Peyer's patch (tissue), 4 donors: ENCODE measurements at regions not wholly inside any gene's neighbourhood (a gene's known extent, or its start where the extent isn't known, plus 50 kb on each side); places are given as distances from the start of the nearest gene placed in this dataset.

ENCODE experiments used
- POLR2A ChIP-seq, 2 donors: fragments of 450-650 bp; IDR thresholded peaks; one replicate each; pipeline ENCODE4 v1.5.1; 2017; ENCODE audit warnings: antibody characterized with exemption in 2 of 2, mild to moderate bottlenecking in 2 of 2, moderate library complexity in 2 of 2
- TF ChIP-seq, protein P1 (sequence below), 6 experiments: fragments of 450-650 bp in 4 of 6; fragments of 200-600 bp in 2 of 6; sonication (generic) in 1 of 6; IDR thresholded peaks; one replicate each; pipeline ENCODE4 v1.5.1; 2017 to 2019; ENCODE audit warnings: antibody characterized with exemption in 6 of 6, mild to moderate bottlenecking in 3 of 6, moderate library complexity in 1 of 6

DNA sequence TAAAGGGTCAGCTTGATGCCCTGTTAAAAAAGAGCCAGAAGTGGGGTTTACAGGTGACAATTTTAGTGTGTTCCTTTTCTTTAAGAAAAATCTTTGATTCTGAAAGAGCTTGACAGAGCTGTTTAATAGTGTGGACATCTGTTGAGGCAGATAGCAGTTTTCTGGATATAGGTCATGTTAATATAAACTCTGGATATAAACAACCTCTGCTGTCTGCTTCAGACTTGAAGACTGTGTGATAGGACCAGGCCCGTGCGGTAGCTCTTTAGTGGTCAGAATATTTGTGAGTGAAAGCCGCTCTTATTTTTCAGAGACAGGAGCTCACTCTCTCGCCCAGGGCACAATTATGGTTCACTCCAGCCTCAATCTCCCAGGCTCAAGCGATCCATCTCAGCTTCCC is 439.9 kb upstream of the RGS6 start:
- TF ChIP-seq, protein P1, sequence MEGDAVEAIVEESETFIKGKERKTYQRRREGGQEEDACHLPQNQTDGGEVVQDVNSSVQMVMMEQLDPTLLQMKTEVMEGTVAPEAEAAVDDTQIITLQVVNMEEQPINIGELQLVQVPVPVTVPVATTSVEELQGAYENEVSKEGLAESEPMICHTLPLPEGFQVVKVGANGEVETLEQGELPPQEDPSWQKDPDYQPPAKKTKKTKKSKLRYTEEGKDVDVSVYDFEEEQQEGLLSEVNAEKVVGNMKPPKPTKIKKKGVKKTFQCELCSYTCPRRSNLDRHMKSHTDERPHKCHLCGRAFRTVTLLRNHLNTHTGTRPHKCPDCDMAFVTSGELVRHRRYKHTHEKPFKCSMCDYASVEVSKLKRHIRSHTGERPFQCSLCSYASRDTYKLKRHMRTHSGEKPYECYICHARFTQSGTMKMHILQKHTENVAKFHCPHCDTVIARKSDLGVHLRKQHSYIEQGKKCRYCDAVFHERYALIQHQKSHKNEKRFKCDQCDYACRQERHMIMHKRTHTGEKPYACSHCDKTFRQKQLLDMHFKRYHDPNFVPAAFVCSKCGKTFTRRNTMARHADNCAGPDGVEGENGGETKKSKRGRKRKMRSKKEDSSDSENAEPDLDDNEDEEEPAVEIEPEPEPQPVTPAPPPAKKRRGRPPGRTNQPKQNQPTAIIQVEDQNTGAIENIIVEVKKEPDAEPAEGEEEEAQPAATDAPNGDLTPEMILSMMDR (IDR thresholded peaks at IDR 0.05) = no peak
- TF ChIP-seq POLR2A (IDR thresholded peaks at IDR 0.05) = no peak
